Spleen (tissue), 11 donors: ENCODE measurements at regions not wholly inside any gene's neighbourhood (a gene's known extent, or its start where the extent isn't known, plus 50 kb on each side); places are given as distances from the start of the nearest gene placed in this dataset.

Experiments
- DNase-seq: peaks from one replicate; pipeline ENCODE4 v3.0.0-alpha.2; 2020
- H3K27ac ChIP-seq, 8 donors: fragments of 200-600 bp; sonication (generic) in 7 of 8; 1 replicate in 4 of 8; 2 replicates in 4 of 8; pipeline versions ENCODE4 v1.5.0 to v1.8.0; 2016 to 2021; ENCODE audit warnings: inconsistent platforms in 4 of 8, mild to moderate bottlenecking in 4 of 8, moderate library complexity in 1 of 8
- H3K27me3 ChIP-seq, 7 donors: fragments of 200-600 bp; sonication (generic) in 6 of 7; replicated peaks in 1 of 7; 1 replicate in 4 of 7; 2 replicates in 3 of 7; pipeline versions ENCODE4 v1.5.0 to v1.8.0; 2016 to 2021; ENCODE audit warnings: inconsistent platforms in 3 of 7, mild to moderate bottlenecking in 1 of 7
- H3K36me3 ChIP-seq, 6 donors: fragments of 200-600 bp; sonication (generic) in 5 of 6; 1 replicate in 4 of 6; 2 replicates in 2 of 6; pipeline versions ENCODE4 v1.5.0 to v1.8.0; 2016 to 2021; ENCODE audit warnings: inconsistent platforms in 2 of 6
- H3K4me1 ChIP-seq, 6 donors: fragments of 200-600 bp; sonication (generic) in 5 of 6; 1 replicate in 3 of 6; 2 replicates in 3 of 6; pipeline versions ENCODE4 v1.5.0 to v1.8.0; 2016 to 2021; ENCODE audit warnings: inconsistent platforms in 3 of 6
- H3K4me3 ChIP-seq, 8 donors: fragments of 200-600 bp; sonication (generic) in 7 of 8; 1 replicate in 4 of 8; 2 replicates in 4 of 8; pipeline versions ENCODE4 v1.5.0 to v1.8.0; 2016 to 2021; ENCODE audit warnings: inconsistent platforms in 4 of 8, mild to moderate bottlenecking in 4 of 8, moderate library complexity in 2 of 8
- H3K9me3 ChIP-seq, 8 donors: fragments of 200-600 bp; sonication (generic) in 7 of 8; 1 replicate in 4 of 8; 2 replicates in 4 of 8; pipeline versions ENCODE4 v1.5.0 to v1.8.0; 2016 to 2021; ENCODE audit warnings: inconsistent platforms in 4 of 8
- POLR2A ChIP-seq, 3 donors: fragments of 450-650 bp; IDR thresholded peaks; one replicate each; pipeline ENCODE4 v1.5.1; 2017; ENCODE audit warnings: antibody characterized with exemption in 3 of 3, mild to moderate bottlenecking in 1 of 3
- POLR2AphosphoS5 ChIP-seq, 3 donors: sonication (generic); formaldehyde crosslinking; IDR thresholded peaks; one replicate each; pipeline ENCODE4 v1.5.1; 2017; ENCODE audit warnings: antibody characterized with exemption in 3 of 3
- WGBS, 5 donors: extraction: QIAGEN DNeasy Blood & Tissue Kit in 3 of 5; methylation state at CpG; one replicate each; pipeline versions ENCODE4 v1.1.5 to v1.1.7; 2013 to 2018; 5-methylcytosine and 5-hydroxymethylcytosine counted together
- intact Hi-C: fragments of 100-400 bp; cut with DNase I; formaldehyde crosslinking; loops from one replicate; pipeline ENCODE4 v1.15.0; 2023; ENCODE audit warnings: low total_unique reads
- TF ChIP-seq, protein P1 (sequence below), 11 experiments: fragments of 200-600 bp in 7 of 11; fragments of 450-650 bp in 4 of 11; sonication (generic) in 4 of 11; IDR thresholded peaks in 8 of 11; conservative IDR thresholded peaks in 3 of 11; 1 replicate in 7 of 11; 2 replicates in 4 of 11; pipeline versions ENCODE4 v1.4.0 to v1.8.0; 2016 to 2021; ENCODE audit warnings: antibody characterized with exemption in 11 of 11, inconsistent platforms in 4 of 11, mild to moderate bottlenecking in 1 of 11
- donor health status: healthy with polysubstance abuse.
- donor health status: DM: no; HTN: no; CAD: no; lungs with moderate emphysema.
- donor health status: DM: no; HTN: no; CAD: no.
- donor health status: Bipolar disorder and iron deficiency.
- donor health status: healthy.
- donor health status: DM: no; HTN: no; CAD: no.
- donor health status: DM: yes; HTN: yes; CAD: no.

DNA sequence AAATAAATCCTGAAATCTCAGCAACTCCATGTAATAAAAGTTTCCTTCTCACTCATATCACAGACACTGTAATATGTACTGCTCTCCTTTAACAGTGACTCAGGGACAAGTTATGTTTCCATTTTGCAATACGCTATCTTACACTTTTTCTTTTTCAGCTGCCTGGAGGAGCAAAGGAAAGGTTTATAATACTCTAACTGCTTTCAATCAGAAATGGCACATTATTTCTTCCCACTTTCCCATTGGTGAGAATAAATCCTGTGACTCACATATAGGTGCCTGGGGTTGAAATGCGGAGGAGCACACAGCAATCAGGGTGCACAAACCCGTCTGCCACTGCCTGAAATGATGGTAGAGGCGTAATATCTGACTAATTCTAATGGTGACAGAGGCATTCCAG lies 186.6 kb downstream of the HINT1 start:
- intact Hi-C loops: no loop called here
- H3K4me3 ChIP-seq: no peak overlapping the region
- no peaks in the 10 kb centered on the region for H3K36me3 ChIP-seq
- DNase-seq: no peak
- no peaks in the 10 kb centered on the region for H3K4me1 ChIP-seq
- TF ChIP-seq, protein P1, sequence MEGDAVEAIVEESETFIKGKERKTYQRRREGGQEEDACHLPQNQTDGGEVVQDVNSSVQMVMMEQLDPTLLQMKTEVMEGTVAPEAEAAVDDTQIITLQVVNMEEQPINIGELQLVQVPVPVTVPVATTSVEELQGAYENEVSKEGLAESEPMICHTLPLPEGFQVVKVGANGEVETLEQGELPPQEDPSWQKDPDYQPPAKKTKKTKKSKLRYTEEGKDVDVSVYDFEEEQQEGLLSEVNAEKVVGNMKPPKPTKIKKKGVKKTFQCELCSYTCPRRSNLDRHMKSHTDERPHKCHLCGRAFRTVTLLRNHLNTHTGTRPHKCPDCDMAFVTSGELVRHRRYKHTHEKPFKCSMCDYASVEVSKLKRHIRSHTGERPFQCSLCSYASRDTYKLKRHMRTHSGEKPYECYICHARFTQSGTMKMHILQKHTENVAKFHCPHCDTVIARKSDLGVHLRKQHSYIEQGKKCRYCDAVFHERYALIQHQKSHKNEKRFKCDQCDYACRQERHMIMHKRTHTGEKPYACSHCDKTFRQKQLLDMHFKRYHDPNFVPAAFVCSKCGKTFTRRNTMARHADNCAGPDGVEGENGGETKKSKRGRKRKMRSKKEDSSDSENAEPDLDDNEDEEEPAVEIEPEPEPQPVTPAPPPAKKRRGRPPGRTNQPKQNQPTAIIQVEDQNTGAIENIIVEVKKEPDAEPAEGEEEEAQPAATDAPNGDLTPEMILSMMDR (IDR thresholded peaks at IDR 0.05 in 8 of 11, conservative IDR thresholded peaks at IDR 0.05 in 3 of 11): no peak
- TF ChIP-seq POLR2A (IDR thresholded peaks at IDR 0.05): no peak
- TF ChIP-seq POLR2AphosphoS5 (IDR thresholded peaks at IDR 0.05): no peak
- 80 to 88% (median 84%) methylated on average over 4 of the region's 4 CpGs for WGBS, 5 donors
- no peaks in the 10 kb centered on the region for H3K27me3 ChIP-seq
- no peak overlapping the region for H3K27ac ChIP-seq
- peaks cover 0 to 3% (median 0%) of the 10 kb centered on the region in 8 donors for H3K9me3 ChIP-seq

DNA sequence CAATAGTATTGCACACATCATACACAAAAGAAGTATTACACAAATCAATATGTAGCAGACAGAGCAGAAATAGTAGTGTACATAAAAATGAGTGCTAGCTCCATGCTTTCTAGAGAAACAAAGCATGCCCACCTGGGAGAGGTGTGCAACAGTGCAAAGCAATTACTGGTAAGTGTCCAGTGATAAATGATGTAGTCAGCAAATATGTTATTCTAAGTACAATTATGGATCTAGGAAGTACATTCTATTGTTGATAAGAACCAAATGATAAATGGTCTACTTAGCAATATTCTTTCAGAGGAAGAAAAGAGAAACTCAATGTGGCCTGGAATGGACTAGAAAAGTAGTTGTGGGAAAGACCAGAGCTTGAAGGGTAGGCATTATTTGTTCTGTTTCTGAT lies 188.6 kb downstream of the HINT1 start:
- Histone ChIP-seq H3K9me3 (peaks cover 0 to 3% (median 0%) of the 10 kb centered on the region in 8 donors), H3K4me1 (no peaks in the 10 kb centered on the region), H3K27ac (no peak overlapping the region), H3K27me3 (no peaks in the 10 kb centered on the region), H3K36me3 (no peaks in the 10 kb centered on the region), H3K4me3 (no peak overlapping the region)
- intact Hi-C loops: no loop called here
- no peak for DNase-seq
- TF ChIP-seq POLR2A (IDR thresholded peaks at IDR 0.05) (no peak), POLR2AphosphoS5 (IDR thresholded peaks at IDR 0.05) (no peak)
- TF ChIP-seq, protein P1 (IDR thresholded peaks at IDR 0.05 in 8 of 11, conservative IDR thresholded peaks at IDR 0.05 in 3 of 11): no peak

DNA sequence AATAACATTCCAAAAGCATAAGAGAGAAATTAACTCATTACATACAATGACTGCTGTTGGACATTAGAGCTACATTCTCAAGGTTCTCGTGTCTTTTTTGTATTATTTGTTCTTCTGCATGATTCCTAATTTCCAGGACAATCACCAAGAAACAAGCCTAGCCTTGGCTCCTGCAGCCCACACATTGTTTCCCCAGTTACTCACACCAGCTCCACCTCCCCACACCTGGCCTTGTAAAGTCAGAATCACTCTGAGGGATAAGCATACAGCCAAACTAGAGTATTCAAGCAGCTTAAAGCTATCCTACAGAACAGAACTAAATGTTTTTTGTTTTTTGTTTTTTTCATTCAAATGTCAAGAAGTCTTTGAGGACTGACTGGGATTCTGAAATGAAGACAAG lies 189.2 kb downstream of the HINT1 start:
- Histone ChIP-seq H3K4me1 (no peaks in the 10 kb centered on the region), H3K27me3 (no peaks in the 10 kb centered on the region), H3K36me3 (no peaks in the 10 kb centered on the region), H3K9me3 (peaks cover 0 to 3% (median 0%) of the 10 kb centered on the region in 8 donors), H3K4me3 (no peak overlapping the region), H3K27ac (no peak overlapping the region)
- intact Hi-C loops: no loop called here
- DNase-seq: no peak
- WGBS, 5 donors: 64 to 70% (median 69%) methylated on average over 1 of the region's 1 CpG
- TF ChIP-seq, protein P1 (IDR thresholded peaks at IDR 0.05 in 8 of 11, conservative IDR thresholded peaks at IDR 0.05 in 3 of 11): no peak
- TF ChIP-seq POLR2AphosphoS5 (IDR thresholded peaks at IDR 0.05): no peak
- no peak for TF ChIP-seq POLR2A (IDR thresholded peaks at IDR 0.05)

DNA sequence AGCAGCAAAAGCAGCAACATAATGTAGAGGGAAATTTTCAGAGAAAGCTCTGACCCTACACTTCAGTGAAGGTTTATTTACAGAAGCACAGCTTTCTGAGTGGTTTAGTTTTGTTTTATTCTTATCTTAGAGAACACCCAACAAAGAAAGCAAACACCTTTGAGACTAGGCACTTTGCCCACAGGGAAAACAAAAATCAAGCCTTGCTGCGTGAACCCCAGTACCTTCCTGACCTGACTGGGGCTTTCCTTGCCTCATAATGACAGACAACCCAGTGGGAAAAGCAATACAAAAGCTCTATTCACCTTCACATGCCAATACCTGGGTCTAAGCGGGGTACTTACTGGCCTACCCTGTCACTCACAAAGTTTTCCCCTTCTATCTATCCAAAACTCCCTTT lies 189.8 kb downstream of the HINT1 start:
- peaks cover 0 to 3% (median 0%) of the 10 kb centered on the region in 8 donors for H3K9me3 ChIP-seq
- no peaks in the 10 kb centered on the region for H3K36me3 ChIP-seq
- WGBS, 5 donors: 72 to 88% (median 74%) methylated on average over 2 of the region's 2 CpGs
- no peak overlapping the region for H3K4me3 ChIP-seq
- H3K4me1 ChIP-seq: no peaks in the 10 kb centered on the region
- intact Hi-C loops: no loop called here
- no peak for DNase-seq
- TF ChIP-seq POLR2A (IDR thresholded peaks at IDR 0.05) (no peak), POLR2AphosphoS5 (IDR thresholded peaks at IDR 0.05) (no peak)
- TF ChIP-seq, protein P1 (IDR thresholded peaks at IDR 0.05 in 8 of 11, conservative IDR thresholded peaks at IDR 0.05 in 3 of 11): no peak
- H3K27ac ChIP-seq: no peak overlapping the region
- no peaks in the 10 kb centered on the region for H3K27me3 ChIP-seq
